SIG-M5 treated with dmso at 0.1 percent for 504 hours (cell line): ENCODE measurements at regions not wholly inside any gene's neighbourhood (a gene's known extent, or its start where the extent isn't known, plus 50 kb on each side); places are given as distances from the start of the nearest gene placed in this dataset.

Experiments used
- DNase-seq: peaks from one replicate; lab custom pipeline; 2025; ENCODE audit not compliant: unreplicated experiment; lab: John Stamatoyannopoulos, UW

DNA sequence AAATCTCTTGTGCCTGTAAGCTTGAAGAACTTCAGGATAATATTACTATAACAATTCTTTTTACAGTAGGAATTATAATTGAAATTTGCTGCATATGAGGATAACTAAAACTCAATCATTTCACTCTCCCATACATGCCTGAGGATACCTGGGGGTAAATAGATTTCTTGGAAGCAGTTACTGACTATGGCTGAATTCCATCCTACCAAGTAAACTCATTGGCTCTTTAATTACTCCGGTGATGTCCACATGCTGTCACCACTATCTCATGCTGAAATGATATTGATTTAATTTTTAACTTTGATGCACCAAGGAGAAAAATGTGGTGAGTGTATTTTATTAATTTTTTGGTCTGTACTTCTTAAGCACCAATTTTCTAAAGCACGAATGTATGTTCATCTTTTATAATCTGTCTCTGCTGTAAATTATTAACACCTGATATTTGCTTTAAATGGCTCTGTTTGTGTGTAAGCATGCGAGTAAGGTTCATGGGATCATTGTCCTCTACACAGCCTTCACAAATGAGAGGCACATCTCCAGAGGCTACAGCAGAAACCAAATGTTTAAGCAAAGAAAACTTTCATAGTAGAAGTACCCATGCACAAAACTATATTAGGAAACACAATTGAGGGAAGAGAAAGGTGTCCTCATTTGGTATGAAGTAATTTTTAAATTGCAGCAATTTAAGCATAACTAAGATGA is 164.2 kb upstream of the POU3F2 start:
- DNase-seq: no peak

DNA sequence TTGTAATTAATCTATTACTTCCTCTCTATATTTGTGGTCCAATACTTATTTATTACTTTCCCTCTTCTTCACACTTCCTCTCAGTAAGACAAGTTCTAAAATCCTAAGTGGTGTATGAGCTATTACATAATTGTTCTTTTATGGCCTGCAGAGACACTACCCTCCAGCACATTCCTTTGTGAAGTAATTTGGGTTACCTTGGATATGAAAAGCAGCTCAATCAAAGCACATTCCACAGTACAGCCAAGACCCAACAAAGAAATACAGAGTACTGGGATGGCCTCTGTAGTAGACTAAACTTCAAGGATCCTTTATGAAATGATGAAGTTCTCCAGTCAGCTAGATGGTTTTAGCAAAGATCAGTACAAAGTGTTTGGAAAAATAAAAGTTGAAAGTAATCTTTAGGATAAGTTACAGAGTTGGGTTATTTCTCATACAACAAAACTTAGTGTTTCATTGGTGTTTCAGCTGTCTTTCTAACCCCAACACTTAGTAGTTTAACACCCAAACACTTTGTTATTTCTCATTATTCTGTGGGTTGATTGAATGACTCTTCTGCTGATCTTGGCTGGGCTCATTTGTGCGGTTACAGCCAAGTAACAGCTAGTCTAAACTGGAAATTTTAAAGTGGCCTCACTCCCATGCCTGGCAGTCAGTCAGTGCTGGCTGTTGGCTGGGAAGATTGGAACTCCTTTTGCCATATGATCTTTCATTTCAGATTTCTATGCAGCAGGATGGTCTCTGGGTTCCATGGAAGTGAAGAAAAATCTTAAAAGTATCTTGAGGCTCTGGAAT is 161.5 kb upstream of the POU3F2 start:
- DNase-seq: no peak

DNA sequence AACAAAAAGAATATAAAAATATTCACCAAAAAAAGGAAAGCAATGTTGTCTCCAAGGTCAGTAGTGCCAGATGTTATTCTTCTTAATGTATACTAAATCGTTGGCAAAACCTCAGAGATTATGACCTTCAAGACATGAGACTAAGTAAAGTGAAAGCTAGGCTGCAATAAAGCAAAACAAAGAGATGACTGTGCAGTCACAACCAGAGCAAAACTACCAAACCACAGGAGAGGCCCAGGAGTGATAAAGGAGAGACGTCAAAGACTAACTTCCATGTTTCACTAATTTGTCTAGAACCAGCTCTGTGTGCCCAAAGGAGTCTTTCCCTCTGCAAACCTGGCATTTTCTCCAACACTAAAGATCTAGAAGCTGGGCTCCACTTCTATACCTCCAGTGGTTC is 155.9 kb upstream of the POU3F2 start:
- DNase-seq: no peak

DNA sequence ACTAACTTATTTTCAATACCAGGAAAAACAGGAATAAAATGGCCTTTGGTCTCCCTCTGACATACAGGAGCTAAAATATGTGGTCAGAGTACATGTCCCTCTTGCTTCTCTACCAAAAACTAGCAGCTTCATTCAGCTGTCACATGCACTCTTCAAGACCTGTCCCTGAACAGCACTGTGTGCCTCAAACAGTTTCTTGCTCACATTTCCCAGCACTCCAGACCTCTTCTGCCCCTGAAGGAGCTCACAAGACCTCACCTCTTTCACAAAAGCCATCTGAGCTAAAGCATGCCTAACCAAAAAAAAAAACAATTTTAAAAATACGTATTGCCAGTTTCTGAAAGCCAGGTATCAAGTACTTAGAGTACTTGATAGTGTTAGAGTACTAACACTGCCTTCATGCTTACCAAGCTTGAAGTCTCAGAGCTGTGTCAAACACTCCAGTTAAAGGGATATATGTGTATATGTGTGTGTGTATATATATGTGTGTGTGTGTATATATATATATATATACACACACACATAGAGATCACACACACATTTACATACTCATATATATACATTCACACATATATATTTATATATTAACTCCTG is 148.3 kb upstream of the POU3F2 start:
- DNase-seq: no peak

DNA sequence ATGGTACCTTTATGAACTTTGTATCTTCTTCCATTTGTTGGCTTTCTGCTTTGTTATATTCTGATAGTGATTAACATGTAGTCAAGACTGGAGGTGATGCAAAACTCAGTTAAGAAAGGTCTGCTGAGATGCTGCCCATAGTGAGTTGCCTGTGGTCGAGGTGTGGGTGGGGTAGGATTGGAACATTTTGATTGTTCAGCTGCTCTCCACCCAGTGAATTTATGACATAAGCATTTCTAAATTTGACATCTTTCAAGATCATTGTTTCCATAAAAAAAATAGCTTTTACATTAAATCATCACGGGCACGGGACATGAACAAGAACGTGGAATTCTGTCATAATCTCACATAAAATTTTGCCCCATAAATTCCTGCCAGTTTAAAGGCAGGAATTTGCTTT is 146.6 kb upstream of the POU3F2 start:
- no peak for DNase-seq

DNA sequence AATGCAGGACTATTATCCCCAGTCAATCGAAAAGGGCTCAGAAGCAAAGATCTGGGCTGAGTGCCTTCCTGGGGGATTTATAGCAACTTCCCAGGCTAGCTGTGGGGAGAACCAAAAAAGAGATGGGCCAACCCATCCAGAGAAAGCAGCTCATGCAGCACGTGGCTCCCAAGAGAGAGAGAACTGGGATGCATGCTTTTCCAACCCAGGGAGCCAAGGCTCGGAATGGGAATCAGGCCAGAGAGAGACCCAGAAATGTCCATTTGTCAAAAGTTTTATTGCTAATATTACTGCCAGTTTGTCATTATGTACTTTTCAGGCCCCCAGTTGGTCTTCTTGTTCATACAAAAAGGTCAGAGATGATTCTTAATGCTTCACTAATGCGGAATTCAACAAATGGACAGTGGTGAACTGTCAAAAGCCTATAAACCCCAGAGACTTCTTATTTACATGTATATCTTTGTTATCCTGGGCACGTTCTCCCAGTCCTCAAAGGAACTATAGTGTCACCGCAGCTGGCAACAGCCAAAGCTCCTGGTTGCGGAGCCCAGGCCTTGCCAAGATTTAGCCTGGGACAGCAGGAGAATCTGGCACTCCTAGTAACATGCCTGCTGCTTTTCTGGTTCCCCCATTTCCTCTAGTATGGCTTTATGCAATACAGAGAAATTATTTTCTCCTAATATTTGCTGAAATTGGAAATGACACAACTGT is 139.1 kb upstream of the POU3F2 start:
- DNase-seq: no peak

DNA sequence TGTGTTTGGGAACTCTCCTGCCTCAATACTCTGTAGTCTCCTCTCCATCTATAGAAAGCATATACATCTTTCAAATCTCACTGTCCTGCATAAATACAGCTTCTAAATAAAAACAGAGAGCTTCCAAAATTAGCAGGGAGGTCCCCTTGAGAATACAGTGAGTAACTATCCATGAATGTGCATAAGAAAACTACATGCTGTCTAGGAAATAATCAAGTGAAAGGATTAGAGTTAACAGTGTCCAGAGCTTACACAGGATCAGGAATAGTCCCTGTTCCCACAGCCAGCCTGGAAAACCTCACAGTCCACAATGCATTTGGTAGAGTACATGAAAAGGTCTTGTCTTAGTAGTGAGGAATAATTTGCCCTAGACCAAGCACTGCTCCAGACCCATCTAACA is 123.0 kb upstream of the POU3F2 start:
- DNase-seq: no peak

DNA sequence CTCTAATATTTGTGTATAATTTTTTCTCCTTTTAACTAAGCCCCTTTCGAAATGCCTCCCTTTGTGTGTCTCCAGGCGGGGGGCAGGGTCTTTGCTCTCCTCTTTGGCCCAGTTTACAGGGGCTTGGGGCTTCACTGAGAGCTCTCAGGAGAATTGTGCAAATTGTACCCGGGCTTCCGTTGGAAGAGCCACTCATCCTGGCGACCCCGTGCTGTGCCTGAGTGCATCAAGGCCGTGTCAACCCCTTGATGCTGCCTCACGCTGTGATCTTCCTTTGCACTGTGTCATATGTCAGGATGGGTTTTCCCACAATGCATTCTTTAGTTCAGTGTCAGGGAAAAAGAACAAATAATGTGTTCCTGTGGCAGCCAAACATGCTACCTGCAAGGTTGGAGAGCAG is 118.0 kb upstream of the POU3F2 start:
- DNase-seq: no peak

DNA sequence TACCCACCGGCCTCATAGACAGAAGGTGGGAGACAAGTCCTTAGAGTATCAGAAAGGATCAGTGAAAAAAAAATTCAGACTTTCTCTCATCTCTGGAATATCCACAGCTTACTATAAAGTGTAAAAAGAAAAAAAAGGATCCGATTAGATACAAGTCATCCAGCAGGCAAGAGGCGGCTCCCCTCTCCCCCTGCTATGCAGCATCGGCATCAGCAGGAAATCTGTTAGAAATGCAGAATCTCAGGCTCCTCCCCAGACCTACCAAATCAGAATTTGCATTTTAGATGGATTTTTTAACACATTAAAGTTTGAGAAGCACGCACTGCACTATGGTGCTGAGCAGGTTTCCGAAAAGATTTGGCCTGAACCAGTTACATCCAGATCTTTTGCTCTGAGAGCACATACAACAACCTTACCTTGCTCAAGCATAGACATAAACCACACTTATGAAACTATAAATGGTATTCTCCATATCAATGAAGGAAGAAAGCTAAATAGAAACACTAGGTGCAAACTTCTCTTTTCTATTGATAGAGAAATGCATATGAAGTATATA is 117.0 kb upstream of the POU3F2 start:
- no peak for DNase-seq

DNA sequence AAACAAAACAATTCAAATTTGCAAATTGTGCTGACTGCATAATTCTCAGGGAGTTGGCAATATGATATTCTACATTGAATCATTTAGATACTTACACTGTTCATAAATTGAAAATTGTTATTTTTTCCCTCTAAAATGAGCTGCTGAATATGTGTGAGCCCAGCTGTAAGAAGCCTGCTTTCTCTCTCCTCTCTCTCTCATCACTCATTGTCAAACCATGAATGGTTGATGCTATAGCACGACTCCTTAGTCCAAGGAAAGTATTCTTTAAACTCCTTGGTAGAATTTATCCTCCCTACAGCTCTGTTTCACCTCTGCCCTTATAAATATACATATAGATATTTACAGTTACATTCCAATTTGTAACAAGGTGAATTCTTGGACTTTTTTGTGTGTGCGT is 116.4 kb upstream of the POU3F2 start:
- DNase-seq: no peak

DNA sequence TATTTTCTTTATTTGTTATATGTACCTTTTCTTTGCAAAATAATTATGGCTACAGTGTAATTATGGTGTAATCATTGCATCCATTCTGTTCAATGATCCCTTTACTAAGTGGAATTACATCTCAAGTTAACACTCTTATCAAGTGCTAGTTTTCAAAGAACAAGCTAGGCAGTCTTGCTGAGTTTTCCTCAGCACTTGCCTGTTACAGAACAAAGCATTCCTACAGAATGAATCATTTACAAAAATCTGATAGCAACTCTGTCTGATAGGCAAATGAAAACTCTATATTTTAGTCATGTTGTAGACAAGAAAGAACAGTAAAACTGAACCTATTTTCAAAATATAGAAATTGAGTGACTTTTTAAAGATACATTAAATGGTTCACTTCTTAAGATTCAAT is 109.8 kb upstream of the POU3F2 start:
- DNase-seq: no peak

DNA sequence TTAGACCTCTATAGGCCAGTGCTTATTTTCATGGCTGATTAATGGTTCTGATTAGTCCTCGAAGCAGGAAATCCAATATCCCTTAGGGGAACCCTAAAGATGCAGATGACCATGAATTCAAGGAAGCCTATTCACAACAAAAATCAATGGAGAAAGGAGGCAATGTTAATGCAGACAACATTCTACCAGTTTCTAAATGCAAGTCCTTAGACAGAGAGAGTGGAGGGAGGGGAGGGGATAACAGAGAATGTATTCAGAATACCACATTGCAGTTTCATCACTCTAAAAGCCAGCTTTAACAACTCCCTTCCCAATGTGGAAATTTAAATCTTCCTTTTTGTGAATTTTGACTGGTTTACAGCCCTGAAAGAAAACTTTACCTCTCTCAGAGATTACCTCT is 87.1 kb upstream of the POU3F2 start:
- no peak for DNase-seq

DNA sequence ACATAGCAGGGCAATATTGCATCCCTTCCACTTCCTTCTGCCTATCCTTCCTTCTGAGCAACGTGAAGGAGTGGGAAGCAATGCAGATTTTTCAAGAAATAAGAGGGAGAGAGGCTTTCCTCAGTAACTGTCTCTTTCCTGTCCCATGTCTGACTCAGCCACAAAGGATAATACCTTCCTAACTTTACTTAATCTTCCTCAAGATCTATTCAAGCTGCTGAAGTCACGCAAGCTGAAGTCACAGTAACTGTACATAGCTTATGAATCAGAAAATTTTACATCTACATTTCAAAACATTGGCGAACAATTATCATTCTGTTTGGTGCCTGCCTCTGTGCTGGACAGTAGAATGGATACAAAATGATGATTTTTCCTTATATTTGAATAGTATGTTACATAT is 86.4 kb upstream of the POU3F2 start:
- DNase-seq: no peak

DNA sequence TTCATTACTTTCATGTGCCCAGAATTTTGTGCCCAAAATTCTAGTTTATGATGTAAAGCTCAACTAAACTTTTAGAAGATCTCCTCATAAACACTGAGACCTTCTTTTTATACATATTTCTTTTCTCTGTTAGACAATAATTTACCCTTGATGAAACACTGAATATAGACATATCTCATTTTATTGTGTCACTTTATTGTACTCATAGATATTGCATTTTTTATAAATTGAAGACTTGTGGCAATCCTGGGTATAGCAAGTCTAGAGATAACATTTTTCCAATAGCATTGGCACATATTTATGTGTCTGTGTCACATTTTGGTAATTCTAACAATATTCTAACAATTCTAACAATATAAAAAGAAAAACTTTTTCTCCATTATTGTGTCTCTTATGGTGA is 74.9 kb upstream of the POU3F2 start:
- no peak for DNase-seq

DNA sequence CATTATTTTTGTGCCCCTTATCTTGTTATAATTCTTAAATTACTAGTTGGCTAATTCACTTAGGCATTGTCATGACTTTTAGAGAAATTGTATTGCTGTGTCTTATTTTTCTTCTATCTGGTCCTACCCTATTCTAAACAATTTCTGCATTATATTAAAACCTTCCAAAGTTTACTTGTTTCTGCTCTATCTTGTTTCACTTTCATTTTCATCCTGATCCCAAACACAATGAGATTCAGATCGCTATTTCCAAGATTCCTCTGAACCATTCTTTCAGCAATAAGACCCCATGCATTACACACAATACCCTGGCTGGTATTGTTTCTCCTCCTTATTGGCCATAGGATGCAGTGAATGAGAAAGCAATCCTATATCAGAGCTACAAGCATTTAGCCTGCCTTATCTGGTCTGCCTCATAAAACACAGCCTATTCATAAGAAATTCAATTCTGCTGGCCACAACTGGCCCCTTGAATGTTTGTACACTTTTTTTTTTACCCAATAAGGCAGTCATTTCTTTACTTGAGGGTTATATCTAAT is 69.9 kb upstream of the POU3F2 start:
- no peak for DNase-seq

DNA sequence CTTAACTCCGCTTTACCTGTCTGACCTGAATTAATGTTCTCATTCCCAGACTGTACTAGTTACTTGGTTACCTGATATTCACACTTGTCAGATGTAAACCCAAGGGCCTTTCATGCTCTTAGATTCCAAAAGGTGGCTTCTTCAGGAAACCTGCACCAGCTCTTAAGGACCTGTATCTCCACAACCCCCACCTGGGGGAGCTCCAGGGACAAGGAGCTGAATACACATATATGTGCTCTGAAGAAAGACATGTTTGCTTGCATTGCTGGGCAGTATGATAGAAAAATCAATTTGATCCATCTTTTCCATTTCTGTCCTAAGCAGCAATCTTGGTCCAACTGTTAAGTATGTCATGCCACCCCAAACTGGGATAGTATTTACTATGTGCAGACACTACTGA is 64.8 kb upstream of the POU3F2 start:
- DNase-seq: peak; percentile 8

DNA sequence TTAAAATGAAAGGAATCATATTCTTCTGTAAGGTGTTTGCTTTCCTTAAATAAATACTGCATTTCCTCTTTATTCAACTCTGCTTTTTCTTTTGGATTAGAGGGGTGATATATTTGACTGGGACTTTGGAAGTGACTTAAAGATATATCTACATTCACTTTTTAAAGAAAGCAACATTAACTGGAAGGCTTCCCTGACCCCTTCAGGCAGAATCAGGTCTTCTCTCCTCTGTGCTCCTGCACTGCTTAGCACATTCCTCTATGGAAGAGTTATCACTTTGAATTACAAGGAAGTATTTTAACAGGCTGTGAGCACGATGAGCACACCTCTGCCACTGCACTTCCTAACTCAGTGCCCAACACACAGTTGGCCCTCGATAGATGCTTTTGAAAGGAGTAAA is 59.2 kb upstream of the POU3F2 start:
- DNase-seq: no peak

DNA sequence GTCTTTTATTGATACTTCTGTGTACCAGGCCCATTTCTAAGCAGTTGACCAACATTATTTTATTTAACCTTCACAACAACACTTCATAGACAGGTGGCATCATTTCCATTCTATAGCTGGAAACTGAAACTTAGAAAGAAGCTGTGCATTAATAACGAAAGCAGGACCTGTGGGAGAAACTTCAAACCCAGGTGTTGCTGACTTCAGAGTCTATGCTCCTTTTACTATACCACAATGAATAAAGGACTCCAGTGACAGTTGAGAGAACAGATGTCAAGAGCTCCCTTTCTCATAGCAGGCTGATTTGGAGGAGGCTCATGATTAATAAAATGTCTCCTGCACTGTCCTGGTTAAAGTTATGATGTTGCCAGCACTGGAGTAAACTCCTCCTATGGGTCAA is 56.6 kb upstream of the POU3F2 start:
- no peak for DNase-seq

DNA sequence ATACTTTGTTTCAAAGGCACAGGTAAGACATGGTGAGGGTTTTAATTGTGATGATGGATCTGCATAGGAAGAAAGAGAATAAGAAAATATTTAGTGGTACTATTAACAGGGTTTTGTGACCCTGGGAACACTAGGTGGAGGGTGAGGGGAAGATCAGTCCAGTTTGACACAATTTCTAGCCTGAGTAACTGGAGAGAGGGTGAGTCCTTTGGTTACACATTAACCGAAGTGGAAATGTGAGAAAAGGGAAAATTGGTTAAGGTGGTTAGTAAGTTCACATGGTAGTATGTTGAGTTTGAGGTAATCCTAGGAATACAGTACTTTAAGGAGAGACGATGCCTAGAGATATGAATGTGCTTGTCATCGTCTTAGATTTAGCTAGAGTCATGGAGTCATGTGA is 54.8 kb upstream of the POU3F2 start:
- DNase-seq: no peak

DNA sequence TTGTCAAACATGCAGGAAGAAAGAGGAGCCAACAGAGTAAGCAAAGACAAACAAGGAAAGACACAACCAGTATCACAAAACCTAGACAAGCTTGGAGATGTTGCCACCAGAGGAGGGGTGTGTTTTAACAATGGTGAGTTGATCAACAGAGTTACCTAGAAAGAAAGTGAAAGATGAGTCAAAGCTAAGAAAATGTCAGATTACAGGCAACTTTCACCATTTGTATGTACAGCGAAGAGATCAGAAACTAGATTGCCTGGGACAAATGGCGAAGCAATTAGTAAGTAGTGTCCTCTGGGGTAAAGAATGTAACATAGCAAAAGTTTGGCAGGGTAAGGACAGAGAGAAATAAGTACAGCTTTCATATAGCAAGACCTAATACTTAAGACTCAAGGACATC is 51.6 kb upstream of the POU3F2 start:
- no peak for DNase-seq

DNA sequence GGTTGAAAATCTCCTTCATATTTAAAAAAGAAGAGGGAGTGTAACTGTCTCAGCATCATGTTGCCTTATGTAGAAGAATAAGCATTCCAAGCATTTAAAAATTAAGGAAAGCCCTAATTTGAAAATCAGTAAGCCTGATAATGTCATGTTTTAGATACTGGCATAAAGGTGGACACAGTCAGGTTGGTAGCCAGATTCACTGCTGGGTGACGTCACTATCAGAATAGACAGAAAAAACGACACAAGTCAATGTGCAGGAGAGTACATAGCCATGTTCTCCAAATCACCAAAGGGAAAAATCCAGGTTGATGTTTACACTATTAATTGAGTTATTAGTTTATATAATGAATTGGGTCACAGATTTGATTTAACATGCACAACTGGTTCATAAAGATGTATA is 50.8 kb upstream of the POU3F2 start:
- no peak for DNase-seq
